ENCODE measurements at regions not wholly inside any gene's neighbourhood (a gene's known extent, or its start where the extent isn't known, plus 50 kb on each side); places are given as distances from the start of the nearest gene placed in this dataset.

- DNase-seq = no peak
- no peak for TF ChIP-seq POLR2A (IDR thresholded peaks at IDR 0.05)
- TF ChIP-seq, protein P1, sequence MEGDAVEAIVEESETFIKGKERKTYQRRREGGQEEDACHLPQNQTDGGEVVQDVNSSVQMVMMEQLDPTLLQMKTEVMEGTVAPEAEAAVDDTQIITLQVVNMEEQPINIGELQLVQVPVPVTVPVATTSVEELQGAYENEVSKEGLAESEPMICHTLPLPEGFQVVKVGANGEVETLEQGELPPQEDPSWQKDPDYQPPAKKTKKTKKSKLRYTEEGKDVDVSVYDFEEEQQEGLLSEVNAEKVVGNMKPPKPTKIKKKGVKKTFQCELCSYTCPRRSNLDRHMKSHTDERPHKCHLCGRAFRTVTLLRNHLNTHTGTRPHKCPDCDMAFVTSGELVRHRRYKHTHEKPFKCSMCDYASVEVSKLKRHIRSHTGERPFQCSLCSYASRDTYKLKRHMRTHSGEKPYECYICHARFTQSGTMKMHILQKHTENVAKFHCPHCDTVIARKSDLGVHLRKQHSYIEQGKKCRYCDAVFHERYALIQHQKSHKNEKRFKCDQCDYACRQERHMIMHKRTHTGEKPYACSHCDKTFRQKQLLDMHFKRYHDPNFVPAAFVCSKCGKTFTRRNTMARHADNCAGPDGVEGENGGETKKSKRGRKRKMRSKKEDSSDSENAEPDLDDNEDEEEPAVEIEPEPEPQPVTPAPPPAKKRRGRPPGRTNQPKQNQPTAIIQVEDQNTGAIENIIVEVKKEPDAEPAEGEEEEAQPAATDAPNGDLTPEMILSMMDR (IDR thresholded peaks at IDR 0.05) = no peak
- Histone ChIP-seq H3K4me1 (peaks cover 0 to 3% (median 0%) of the 10 kb centered on the region in 3 donors), H3K4me3 (no peak overlapping the region), H3K27me3 (no peaks in the 10 kb centered on the region), H3K27ac (no peak overlapping the region), H3K9me3 (no peaks in the 10 kb centered on the region), H3K36me3 (no peaks in the 10 kb centered on the region)
- 60 to 67% methylated on average over 7 of the region's 7 CpGs for WGBS, 2 donors
- intact Hi-C loops (cut with DNase I) = no loop called here
Measured at GRCh38 chr1:81213279-81213678, 587.5 kb upstream of the ADGRL2 start.

DNA sequence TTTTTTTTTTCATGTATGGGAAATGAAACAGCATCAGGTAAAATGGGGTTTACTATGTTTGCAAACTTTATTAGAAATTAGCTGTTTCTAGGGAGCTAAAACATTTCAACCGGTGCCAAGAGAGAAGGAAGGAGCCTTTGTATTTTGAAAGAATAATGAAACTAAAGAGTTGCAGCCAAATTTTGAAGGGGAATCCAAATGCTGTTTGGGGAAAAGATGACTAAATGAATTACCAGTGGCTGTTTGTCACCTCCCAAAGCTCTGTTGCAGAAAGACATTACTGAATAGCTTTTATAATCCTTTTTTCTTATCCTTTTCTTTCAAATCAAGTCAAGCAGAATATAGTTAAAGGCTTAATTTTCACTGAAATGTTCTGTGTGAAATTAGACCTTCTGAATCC lies 591.3 kb upstream of the ADGRL2 start:
- no peak for DNase-seq

GRCh38 chr1:81208441-81208840 lies 592.3 kb upstream of the ADGRL2 start:
- Histone ChIP-seq H3K4me3 (no peak overlapping the region), H3K27me3 (no peaks in the 10 kb centered on the region), H3K27ac (no peak overlapping the region), H3K9me3 (no peaks in the 10 kb centered on the region), H3K36me3 (no peaks in the 10 kb centered on the region), H3K4me1 (peaks cover 0 to 3% (median 0%) of the 10 kb centered on the region in 3 donors)
- 70 to 79% methylated on average over 9 to 11 of the region's 13 CpGs for WGBS, 2 donors
- intact Hi-C loops (cut with DNase I) = no loop called here
- TF ChIP-seq, protein P1 (IDR thresholded peaks at IDR 0.05) = no peak
- TF ChIP-seq POLR2A (IDR thresholded peaks at IDR 0.05) = no peak
- DNase-seq = no peak

More for the DNA sequence above, 591.3 kb upstream of the ADGRL2 start:
- peaks cover 0 to 3% (median 0%) of the 10 kb centered on the region in 3 donors for H3K4me1 ChIP-seq
- no peak overlapping the region for H3K27ac ChIP-seq
- H3K27me3 ChIP-seq = no peaks in the 10 kb centered on the region
- H3K4me3 ChIP-seq = no peak overlapping the region
- no peaks in the 10 kb centered on the region for H3K36me3 ChIP-seq
- H3K9me3 ChIP-seq = no peaks in the 10 kb centered on the region
- TF ChIP-seq, protein P1 (IDR thresholded peaks at IDR 0.05) = no peak
- no peak for TF ChIP-seq POLR2A (IDR thresholded peaks at IDR 0.05)
- 13% methylated on average over 1 of the region's 1 CpG for WGBS, 2 donors
- intact Hi-C loops (cut with DNase I) = no loop called here

- Histone ChIP-seq H3K36me3 (no peaks in the 10 kb centered on the region), H3K4me1 (peaks cover 0 to 3% (median 0%) of the 10 kb centered on the region in 3 donors), H3K9me3 (no peaks in the 10 kb centered on the region), H3K27ac (no peak overlapping the region), H3K27me3 (no peaks in the 10 kb centered on the region), H3K4me3 (no peak overlapping the region)
- TF ChIP-seq, protein P1 (IDR thresholded peaks at IDR 0.05) = no peak
- no peak for TF ChIP-seq POLR2A (IDR thresholded peaks at IDR 0.05)
- no peak for DNase-seq
- intact Hi-C loops (cut with DNase I) = no loop called here
- 75 to 85% methylated on average over 6 of the region's 6 CpGs for WGBS, 2 donors
Measured at GRCh38 chr1:81205956-81206355, 594.8 kb upstream of the ADGRL2 start.

- no peak overlapping the region for H3K4me3 ChIP-seq
- WGBS, 2 donors = 93 to 94% methylated on average over 2 of the region's 2 CpGs
- TF ChIP-seq, protein P1 (IDR thresholded peaks at IDR 0.05) = no peak
- no peak for TF ChIP-seq POLR2A (IDR thresholded peaks at IDR 0.05)
- H3K4me1 ChIP-seq = no peaks in the 10 kb centered on the region
- intact Hi-C loops (cut with DNase I) = no loop called here
- H3K9me3 ChIP-seq = no peaks in the 10 kb centered on the region
- H3K36me3 ChIP-seq = no peaks in the 10 kb centered on the region
- no peak for DNase-seq
- no peak overlapping the region for H3K27ac ChIP-seq
- H3K27me3 ChIP-seq = no peaks in the 10 kb centered on the region
Measured at GRCh38 chr1:81201779-81202178, 599.0 kb upstream of the ADGRL2 start.
